22Rv1 (cell line): ENCODE measurements at regions not wholly inside any gene's neighbourhood (a gene's known extent, or its start where the extent isn't known, plus 50 kb on each side); places are given as distances from the start of the nearest gene placed in this dataset.

Source experiments
- ZFX ChIP-seq: fragments of 450-650 bp; IDR thresholded peaks from 2 replicates; pipeline ENCODE4 v1.6.1; 2017; ENCODE audit warnings: antibody characterized with exemption, borderline replicate concordance
- TF ChIP-seq, protein P1 (sequence below): fragments of 450-650 bp; IDR thresholded peaks from 2 replicates; pipeline ENCODE4 v1.5.1; 2017; ENCODE audit warnings: mild to moderate bottlenecking

DNA sequence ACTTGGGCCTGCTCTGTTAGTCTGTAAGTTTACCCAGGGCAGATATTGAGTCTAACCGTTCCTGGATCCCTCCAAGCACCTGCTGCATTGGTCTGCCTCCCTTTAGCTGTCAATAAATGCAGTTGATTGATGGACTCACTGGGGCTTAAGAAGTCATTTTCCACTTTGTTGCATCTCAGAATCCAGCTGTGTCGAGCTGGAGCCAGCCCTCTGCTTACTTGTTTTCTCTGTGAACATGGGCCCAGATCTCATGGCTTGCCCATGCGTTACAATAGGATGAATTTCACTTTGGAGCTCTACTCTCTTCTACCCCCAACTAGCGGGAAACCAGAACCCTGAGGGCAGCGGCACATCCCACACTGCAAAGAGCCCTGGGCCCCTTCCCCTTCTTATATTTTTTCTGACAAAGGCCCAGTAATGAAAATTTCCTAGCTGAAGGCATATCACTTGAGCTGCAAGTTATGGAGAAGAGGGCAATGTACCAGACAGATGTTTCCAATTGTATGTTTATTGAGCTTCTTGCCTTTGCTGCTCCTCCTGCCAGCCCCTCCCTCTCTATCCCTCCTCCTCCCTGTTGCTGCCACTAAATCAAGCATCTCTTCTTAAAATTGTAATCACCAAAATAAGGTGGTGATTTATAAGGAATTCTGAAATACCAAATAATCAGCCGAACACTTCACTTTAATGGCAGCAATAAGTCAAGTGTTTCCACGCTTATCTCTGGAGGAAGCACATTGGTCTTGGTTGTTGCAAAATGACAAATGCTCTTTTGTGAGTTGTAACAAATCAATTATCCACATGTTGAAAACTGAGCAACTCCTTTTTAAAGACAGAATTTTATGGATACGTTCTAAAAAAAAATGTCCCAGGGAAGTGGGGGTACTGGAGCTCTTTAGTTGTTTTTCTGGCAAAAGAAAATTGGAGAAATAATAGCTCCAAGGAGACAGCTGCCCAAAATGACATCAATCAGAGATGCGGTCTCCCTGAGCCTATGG lies 212.3 kb upstream of the ZBED5 start:
- TF ChIP-seq, protein P1, sequence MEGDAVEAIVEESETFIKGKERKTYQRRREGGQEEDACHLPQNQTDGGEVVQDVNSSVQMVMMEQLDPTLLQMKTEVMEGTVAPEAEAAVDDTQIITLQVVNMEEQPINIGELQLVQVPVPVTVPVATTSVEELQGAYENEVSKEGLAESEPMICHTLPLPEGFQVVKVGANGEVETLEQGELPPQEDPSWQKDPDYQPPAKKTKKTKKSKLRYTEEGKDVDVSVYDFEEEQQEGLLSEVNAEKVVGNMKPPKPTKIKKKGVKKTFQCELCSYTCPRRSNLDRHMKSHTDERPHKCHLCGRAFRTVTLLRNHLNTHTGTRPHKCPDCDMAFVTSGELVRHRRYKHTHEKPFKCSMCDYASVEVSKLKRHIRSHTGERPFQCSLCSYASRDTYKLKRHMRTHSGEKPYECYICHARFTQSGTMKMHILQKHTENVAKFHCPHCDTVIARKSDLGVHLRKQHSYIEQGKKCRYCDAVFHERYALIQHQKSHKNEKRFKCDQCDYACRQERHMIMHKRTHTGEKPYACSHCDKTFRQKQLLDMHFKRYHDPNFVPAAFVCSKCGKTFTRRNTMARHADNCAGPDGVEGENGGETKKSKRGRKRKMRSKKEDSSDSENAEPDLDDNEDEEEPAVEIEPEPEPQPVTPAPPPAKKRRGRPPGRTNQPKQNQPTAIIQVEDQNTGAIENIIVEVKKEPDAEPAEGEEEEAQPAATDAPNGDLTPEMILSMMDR, result no peak
- no peak for TF ChIP-seq ZFX
